BLaER1 treated with 17β-estradiol and CSF1 and Interleukin-3, amounts not matched to agents 10 nM and 100 nM (cell line): ENCODE measurements at regions not wholly inside any gene's neighbourhood (a gene's known extent, or its start where the extent isn't known, plus 50 kb on each side); places are given as distances from the start of the nearest gene placed in this dataset.
"Not testable (repeated sequence)": the region's sequence is repeated elsewhere in the genome, so short reads cannot be mapped to it uniquely, and the experiment has no call there.

Source experiments
- H3K27ac ChIP-seq, 11 experiments: shearing (Covaris generic); formaldehyde crosslinking; 2 replicates each; pipeline ENCODE4 v1.8.1; 2022
- H3K27me3 ChIP-seq, 11 experiments: shearing (Covaris generic); formaldehyde crosslinking; 2 replicates each; pipeline ENCODE4 v1.8.1; 2022
- H3K36me3 ChIP-seq, 11 experiments: shearing (Covaris generic); formaldehyde crosslinking; 2 replicates each; pipeline ENCODE4 v1.8.1; 2022
- H3K4me1 ChIP-seq, 10 experiments: shearing (Covaris generic); formaldehyde crosslinking; 2 replicates each; pipeline ENCODE4 v1.8.1; 2022
- H3K4me2 ChIP-seq, 11 experiments: shearing (Covaris generic); formaldehyde crosslinking; 2 replicates each; pipeline ENCODE4 v1.8.1; 2022
- H3K4me3 ChIP-seq, 10 experiments: shearing (Covaris generic); formaldehyde crosslinking; 2 replicates each; pipeline ENCODE4 v1.8.1; 2022
- H3K9ac ChIP-seq, 11 experiments: shearing (Covaris generic); formaldehyde crosslinking; 2 replicates each; pipeline ENCODE4 v1.8.1; 2022
- H3K9me3 ChIP-seq, 11 experiments: shearing (Covaris generic); formaldehyde crosslinking; replicated peaks in 1 of 11; 2 replicates each; pipeline ENCODE4 v1.8.1; 2022
- H4K20me1 ChIP-seq, 11 experiments: shearing (Covaris generic); formaldehyde crosslinking; 2 replicates each; pipeline ENCODE4 v1.8.1; 2022
- Cebpa-rat ChIP-seq, 11 experiments: shearing (Covaris generic); IDR thresholded peaks; 2 replicates each; pipeline ENCODE4 v1.8.1; 2022

DNA sequence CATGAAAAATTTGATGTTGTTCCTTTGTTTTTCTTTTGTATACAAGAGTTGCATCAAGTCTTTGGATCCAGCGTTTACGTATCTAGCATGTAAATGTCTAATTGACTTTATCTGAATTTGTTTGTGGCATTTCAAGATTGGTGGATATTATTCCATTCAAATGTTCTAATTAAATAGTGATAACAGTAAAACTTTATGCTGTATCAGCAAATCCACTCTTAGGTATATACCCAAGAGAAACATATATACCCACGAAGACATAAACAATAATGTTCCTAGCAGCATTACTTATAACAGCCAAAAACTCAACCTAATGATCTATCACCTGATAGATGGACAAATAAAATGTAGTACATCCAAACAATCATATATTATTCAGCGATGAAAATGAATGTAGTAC is 579.4 kb upstream of the LRATD1 start:
- no peaks in the 10 kb centered on the region for H3K36me3 ChIP-seq
- no peaks in the 10 kb centered on the region for H4K20me1 ChIP-seq
- H3K4me2 ChIP-seq = no peak overlapping the region
- no peak overlapping the region for H3K9ac ChIP-seq
- H3K4me1 ChIP-seq = no peaks in the 10 kb centered on the region
- H3K9me3 ChIP-seq = no peaks in the 10 kb centered on the region
- TF ChIP-seq Cebpa-rat (IDR thresholded peaks at IDR 0.05) = no peak
- no peak overlapping the region for H3K4me3 ChIP-seq
- no peaks in the 10 kb centered on the region for H3K27me3 ChIP-seq
- no peak overlapping the region for H3K27ac ChIP-seq

- H4K20me1 ChIP-seq = no peaks in the 10 kb centered on the region
- H3K36me3 ChIP-seq = no peaks in the 10 kb centered on the region
- H3K4me3 ChIP-seq = no peak overlapping the region
- no peak overlapping the region for H3K27ac ChIP-seq
- H3K9ac ChIP-seq = no peak overlapping the region
- H3K4me2 ChIP-seq = no peak overlapping the region
- H3K27me3 ChIP-seq = no peaks in the 10 kb centered on the region
- TF ChIP-seq Cebpa-rat (IDR thresholded peaks at IDR 0.05) = no peak
- H3K9me3 ChIP-seq = no peaks in the 10 kb centered on the region
- no peaks in the 10 kb centered on the region for H3K4me1 ChIP-seq
These were observed 568.2 kb upstream of the LRATD1 start for GRCh38 chr2:14064346-14064745.

- Histone ChIP-seq H3K4me3 (no peak overlapping the region), H3K4me1 (peaks cover 0 to 12% (median 0%) of the 10 kb centered on the region in 10 experiments; a peak in 8 of 20 replicates)
These were observed 560.2 kb upstream of the LRATD1 start for GRCh38 chr2:14072338-14072737.

GRCh38 chr2:14074691-14075090 is 557.8 kb upstream of the LRATD1 start:
- H3K9ac ChIP-seq = no peak overlapping the region
- H3K4me1 ChIP-seq = peaks cover 0 to 12% (median 0%) of the 10 kb centered on the region in 10 experiments; a peak in 8 of 20 replicates
- H3K27ac ChIP-seq = no peak overlapping the region
- H3K9me3 ChIP-seq = no peaks in the 10 kb centered on the region
- no peaks in the 10 kb centered on the region for H3K27me3 ChIP-seq
- H3K4me3 ChIP-seq = no peak overlapping the region
- no peak overlapping the region for H3K4me2 ChIP-seq
- no peaks in the 10 kb centered on the region for H3K36me3 ChIP-seq
- no peaks in the 10 kb centered on the region for H4K20me1 ChIP-seq
- TF ChIP-seq Cebpa-rat (IDR thresholded peaks at IDR 0.05) = no peak

More at GRCh38 chr2:14072338-14072737, 560.2 kb upstream of the LRATD1 start:
- TF ChIP-seq Cebpa-rat (IDR thresholded peaks at IDR 0.05) = no peak
- H3K4me2 ChIP-seq = peak overlapping the region in 4 of 11 experiments; percentile 37 to 53 (median 48); a peak in 6 of 22 replicates
- H3K9me3 ChIP-seq = no peaks in the 10 kb centered on the region
- H4K20me1 ChIP-seq = no peaks in the 10 kb centered on the region
- H3K27ac ChIP-seq = peak overlapping the region in 3 of 11 experiments; percentile 18 to 35 (median 18); a peak in 1 of 22 replicates
- no peaks in the 10 kb centered on the region for H3K36me3 ChIP-seq
- no peak overlapping the region for H3K9ac ChIP-seq
- no peaks in the 10 kb centered on the region for H3K27me3 ChIP-seq

DNA sequence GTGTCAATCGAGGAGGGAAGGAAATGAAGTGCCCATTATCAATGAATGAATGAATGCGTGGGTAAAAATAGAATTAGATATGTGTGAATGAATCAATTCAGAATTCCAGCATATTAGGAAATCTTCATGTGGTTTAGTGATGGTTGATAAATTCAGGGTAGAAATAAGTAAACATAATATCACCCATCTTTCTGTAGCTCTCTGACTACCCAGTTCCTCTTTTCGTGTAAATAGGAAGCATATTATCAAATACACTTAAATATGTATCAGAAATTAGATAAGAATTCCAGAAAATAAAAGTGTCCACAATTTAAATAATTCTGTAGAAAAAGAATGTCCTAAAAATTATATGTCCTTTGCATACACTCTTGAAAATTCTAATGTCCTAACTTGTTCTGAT is 552.9 kb upstream of the LRATD1 start:
- Histone ChIP-seq H3K9ac (no peak overlapping the region), H3K4me3 (no peak overlapping the region), H3K9me3 (peaks cover 0 to 6% (median 0%) of the 10 kb centered on the region in 11 experiments; a peak in 1 of 22 replicates), H4K20me1 (no peaks in the 10 kb centered on the region), H3K27me3 (no peaks in the 10 kb centered on the region), H3K27ac (peak overlapping the region in 3 of 11 experiments; percentile 11 to 35 (median 14); a peak in 3 of 22 replicates), H3K36me3 (no peaks in the 10 kb centered on the region), H3K4me1 (peaks cover 0 to 21% (median 0%) of the 10 kb centered on the region in 10 experiments; a peak in 8 of 20 replicates), H3K4me2 (peak overlapping the region in 2 of 11 experiments; percentile 8 to 30; a peak in 1 of 22 replicates)
- no peak for TF ChIP-seq Cebpa-rat (IDR thresholded peaks at IDR 0.05)

DNA sequence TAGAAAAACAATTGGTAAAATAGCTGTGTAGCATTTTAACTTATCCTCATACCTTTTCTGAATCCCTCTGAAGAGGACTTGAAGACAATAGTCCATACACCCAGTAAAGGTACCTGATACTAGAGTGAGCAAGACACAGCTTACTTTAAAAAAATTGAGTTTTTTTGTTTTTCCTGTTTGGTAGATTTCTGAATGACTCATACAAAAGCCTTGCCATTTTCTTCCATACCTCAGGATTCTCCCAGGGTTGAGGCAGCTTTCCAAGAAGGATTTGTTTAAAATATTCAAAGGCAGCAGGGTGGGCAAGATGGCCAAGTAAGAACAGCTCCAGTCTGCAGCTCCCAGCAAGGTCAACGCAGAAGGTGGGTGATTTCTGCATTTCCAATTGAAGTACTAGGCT is 551.0 kb upstream of the LRATD1 start:
- Histone ChIP-seq H3K4me2 (peak overlapping the region in 4 of 11 experiments; percentile 15 to 68 (median 30); a peak in 5 of 22 replicates), H3K27ac (no peak overlapping the region)

GRCh38 chr2:14082640-14083039 is 549.9 kb upstream of the LRATD1 start:
- Histone ChIP-seq H3K9ac (no peak overlapping the region), H3K4me3 (no peak overlapping the region), H4K20me1 (no peaks in the 10 kb centered on the region), H3K36me3 (no peaks in the 10 kb centered on the region), H3K4me1 (peaks cover 0 to 21% (median 0%) of the 10 kb centered on the region in 10 experiments; a peak in 8 of 20 replicates), H3K27me3 (no peaks in the 10 kb centered on the region), H3K27ac (no peak overlapping the region), H3K9me3 (peaks cover 0 to 6% (median 0%) of the 10 kb centered on the region in 11 experiments; a peak in 1 of 22 replicates), H3K4me2 (peak overlapping the region in 1 of 11 experiments; percentile 68; a peak in 2 of 22 replicates)
- no peak for TF ChIP-seq Cebpa-rat (IDR thresholded peaks at IDR 0.05)

More for the DNA sequence above, 551.0 kb upstream of the LRATD1 start:
- no peaks in the 10 kb centered on the region for H3K36me3 ChIP-seq
- no peaks in the 10 kb centered on the region for H4K20me1 ChIP-seq
- peaks cover 0 to 6% (median 0%) of the 10 kb centered on the region in 11 experiments; a peak in 1 of 22 replicates for H3K9me3 ChIP-seq
- H3K9ac ChIP-seq = no peak overlapping the region
- H3K4me1 ChIP-seq = peaks cover 0 to 21% (median 0%) of the 10 kb centered on the region in 10 experiments; a peak in 8 of 20 replicates
- no peak overlapping the region for H3K4me3 ChIP-seq
- TF ChIP-seq Cebpa-rat (IDR thresholded peaks at IDR 0.05) = no peak
- no peaks in the 10 kb centered on the region for H3K27me3 ChIP-seq

- Histone ChIP-seq H3K27me3 (no peaks in the 10 kb centered on the region), H3K4me2 (no peak overlapping the region), H3K4me3 (no peak overlapping the region), H3K36me3 (no peaks in the 10 kb centered on the region), H3K9me3 (no peaks in the 10 kb centered on the region; a peak in 1 of 22 replicates), H3K9ac (no peak overlapping the region), H4K20me1 (no peaks in the 10 kb centered on the region), H3K4me1 (no peaks in the 10 kb centered on the region), H3K27ac (no peak overlapping the region)
- no peak for TF ChIP-seq Cebpa-rat (IDR thresholded peaks at IDR 0.05)
These were observed 537.9 kb upstream of the LRATD1 start for GRCh38 chr2:14094592-14094991.

DNA sequence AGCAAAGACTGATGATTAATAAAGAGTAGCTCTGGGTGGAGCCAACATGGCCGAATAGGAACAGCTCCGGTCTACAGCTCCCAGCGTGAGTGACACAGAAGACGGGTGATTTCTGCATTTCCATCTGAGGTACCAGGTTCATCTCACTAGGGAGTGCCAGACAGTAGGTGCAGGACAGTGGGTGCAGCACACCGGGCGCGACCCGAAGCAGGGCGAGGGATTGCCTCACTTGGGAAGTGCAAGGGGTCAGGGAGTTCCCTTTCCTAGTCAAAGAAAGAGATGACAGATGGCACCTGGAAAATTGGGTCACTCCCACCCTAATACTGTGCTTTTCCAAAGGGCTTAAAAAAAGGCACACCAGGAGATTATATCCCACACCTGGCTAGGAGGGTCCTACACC is 533.4 kb upstream of the LRATD1 start:
- not testable (repeated sequence) for H3K36me3 ChIP-seq, H3K27ac ChIP-seq, H3K4me1 ChIP-seq, H3K27me3 ChIP-seq, H4K20me1 ChIP-seq, H3K9ac ChIP-seq, H3K9me3 ChIP-seq, H3K4me3 ChIP-seq, H3K4me2 ChIP-seq

DNA sequence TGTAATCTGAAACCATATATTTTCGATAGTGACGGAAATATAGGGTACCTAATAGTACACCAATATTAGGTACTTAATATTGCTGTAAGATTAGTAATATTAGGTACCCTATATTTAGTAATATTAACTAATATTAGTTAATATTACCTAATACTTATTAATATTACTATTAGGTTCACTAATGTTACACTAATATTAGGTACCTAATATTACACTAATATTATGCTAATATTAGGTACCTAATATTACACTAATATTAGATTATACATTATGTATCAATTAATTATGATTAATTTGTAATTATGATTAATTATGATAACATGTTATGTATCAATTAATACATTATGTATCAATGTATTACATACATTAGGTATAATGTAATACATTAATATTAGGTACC is 518.2 kb upstream of the LRATD1 start:
- Histone ChIP-seq H3K4me3 (no peak overlapping the region), H4K20me1 (no peaks in the 10 kb centered on the region), H3K27ac (no peak overlapping the region), H3K9ac (no peak overlapping the region), H3K4me2 (no peak overlapping the region), H3K4me1 (no peaks in the 10 kb centered on the region), H3K9me3 (no peaks in the 10 kb centered on the region; a peak in 1 of 22 replicates), H3K36me3 (no peaks in the 10 kb centered on the region), H3K27me3 (no peaks in the 10 kb centered on the region)
- no peak for TF ChIP-seq Cebpa-rat (IDR thresholded peaks at IDR 0.05)
